ENCODE measurements at regions not wholly inside any gene's neighbourhood (a gene's known extent, or its start where the extent isn't known, plus 50 kb on each side); places are given as distances from the start of the nearest gene placed in this dataset.

DNA sequence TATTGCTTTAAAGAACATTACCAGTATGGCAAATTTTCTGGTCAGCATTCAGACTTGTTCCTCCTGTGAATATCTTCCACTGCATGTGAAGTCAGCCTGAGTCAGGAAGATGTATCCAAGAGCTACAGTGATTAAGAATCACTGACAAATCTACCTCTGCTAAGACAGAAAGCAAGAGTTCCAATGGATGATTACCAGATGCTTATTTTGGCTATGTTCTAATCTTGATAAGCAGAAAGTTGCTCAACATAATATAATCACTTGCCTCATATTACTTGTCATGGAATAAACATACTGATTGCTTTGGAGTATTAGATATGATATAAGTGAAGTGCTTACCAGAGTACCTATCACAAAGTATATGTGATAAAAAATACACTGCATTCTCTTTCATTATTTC is 738.1 kb downstream of the ADGRL2 start:
- H3K4me1 ChIP-seq (ENCODE audit: control insufficient read depth, insufficient read depth, low read length) = no peaks in the 10 kb centered on the region
- ChIA-PET CTCF (no interaction called here), POLR2A (ENCODE audit: unreplicated experiment) (no interaction called here)
- H4K8ac ChIP-seq (ENCODE audit: low read depth in 2 of 2, low read length in 2 of 2) = no peak overlapping the region
- no peak overlapping the region for H3K14ac ChIP-seq (replicated peaks; ENCODE audit: low read depth, low read length)
- no peak overlapping the region for H2BK15ac ChIP-seq (ENCODE audit: low read depth, low read length)
- H3K4ac ChIP-seq (ENCODE audit: low read depth, low read length) = no peak overlapping the region
- H4K91ac ChIP-seq (ENCODE audit: insufficient read depth, low read depth, low read length) = no peak overlapping the region
- H3K9me3 ChIP-seq (ENCODE audit: control insufficient read depth, insufficient read depth, low read length) = peaks cover 3% of the 10 kb centered on the region
- no peak overlapping the region for H3K27ac ChIP-seq (ENCODE audit: insufficient read depth, low read length)
- H3K23ac ChIP-seq (ENCODE audit: low read depth, low read length) = no peak overlapping the region
- no peak overlapping the region for H3K9ac ChIP-seq (ENCODE audit: low read depth, low read length)
- intact Hi-C loops (cut with micrococcal nuclease) = no loop called here
- no peak overlapping the region for H2BK120ac ChIP-seq (ENCODE audit: low read depth, low read length)
- no peak overlapping the region for H3K4me2 ChIP-seq (ENCODE audit: low read depth, low read length)
- in situ Hi-C loops (cut with MboI; ENCODE audit: low sequenced_read_pairs) = no loop called here
- H2BK20ac ChIP-seq (ENCODE audit: low read depth, low read length) = no peak overlapping the region
- TF ChIP-seq SMC3 (IDR thresholded peaks at IDR 0.05; ENCODE audit: low read depth, low read length) (no peak), FOS (IDR thresholded peaks at IDR 0.05; ENCODE audit: low read depth, low read length) (no peak)
- H4K20me1 ChIP-seq (ENCODE audit: insufficient read depth, low read length) = no peaks in the 10 kb centered on the region
- no TSS peak for BruUV-seq (replicated peaks)
- no peak overlapping the region for H2BK5ac ChIP-seq (ENCODE audit: low read depth, low read length, poor library complexity, severe bottlenecking)
- H4K5ac ChIP-seq (ENCODE audit: low read depth, low read length) = no peak overlapping the region
- H3K4me3 ChIP-seq (ENCODE audit: insufficient read depth, low read depth, low read length) = no peak overlapping the region
- no peaks in the 10 kb centered on the region for H3K79me1 ChIP-seq (ENCODE audit: low read depth in 1 of 2, low read length in 2 of 2)
- no peaks in the 10 kb centered on the region for H3K36me3 ChIP-seq (ENCODE audit: control insufficient read depth, insufficient read depth, low read length)
- H3K27me3 ChIP-seq (ENCODE audit: control insufficient read depth, insufficient read depth, low read length) = no peaks in the 10 kb centered on the region
- H3K56ac ChIP-seq (ENCODE audit: extremely low read depth, insufficient read depth, low read length) = no peak overlapping the region
- H3K9me1 ChIP-seq (ENCODE audit: insufficient read depth, low read length) = no peaks in the 10 kb centered on the region
- ATAC-seq (ENCODE audit: low read depth) (no peak), DNase-seq (peak; percentile 11)
- H2AFZ ChIP-seq (replicated peaks; ENCODE audit: low read length, poor library complexity) = no peak overlapping the region
- H2AK9ac ChIP-seq (replicated peaks; ENCODE audit: low read depth, low read length, poor library complexity) = no peak overlapping the region
- dilution Hi-C loops (cut with HindIII; ENCODE audit: low sequenced_read_pairs, unreplicated experiment) = no loop called here
- H2AK5ac ChIP-seq (ENCODE audit: low read depth, low read length) = no peak overlapping the region
- H3K18ac ChIP-seq (ENCODE audit: low read depth, low read length) = no peak overlapping the region
